B cell (primary cell): ENCODE measurements at regions not wholly inside any gene's neighbourhood (a gene's known extent, or its start where the extent isn't known, plus 50 kb on each side); places are given as distances from the start of the nearest gene placed in this dataset. TPM values are rescaled to one million over a fixed set of nuclear protein-coding genes. Genes with fewer than 3 reads are reported as not detected.

Source experiments
- small RNA-seq: library from RNA; depleted of rRNA; stranded (forward); fragments of <200 nt; gene quantifications from one replicate; pipeline ENCODE3, GENCODE V24; 2012; ENCODE audit warnings: low replicate concordance, low read depth; ENCODE audit not compliant: insufficient read length

Small RNA genes lying in the stretch of these regions (small RNA-seq; reads per million reads assigned to genes)
- gene RF00568 = not detected
- gene RNU6-1018P = not detected
